WTC11 (cell line): ENCODE measurements at regions not wholly inside any gene's neighbourhood (a gene's known extent, or its start where the extent isn't known, plus 50 kb on each side); places are given as distances from the start of the nearest gene placed in this dataset.

ENCODE experiments used
- ATF2 ChIP-seq: sonication (generic); formaldehyde crosslinking; IDR thresholded peaks from 2 replicates; pipeline ENCODE4 v1.8.1; 2022; ENCODE audit warnings: low read depth, missing genetic modification reagents, borderline replicate concordance
- CBFB ChIP-seq: sonication (generic); formaldehyde crosslinking; IDR thresholded peaks from 2 replicates; pipeline ENCODE4 v1.8.1; 2022; ENCODE audit warnings: mild to moderate bottlenecking, low read depth, missing genetic modification reagents
- EMX1 ChIP-seq: fragments of 250-450 bp; sonication (Bioruptor Pico); IDR thresholded peaks from 2 replicates; pipeline ENCODE4 v1.8.0; 2021; ENCODE audit warnings: mild to moderate bottlenecking
- ESRRA ChIP-seq: sonication (generic); formaldehyde crosslinking; IDR thresholded peaks from 2 replicates; pipeline ENCODE4 v1.8.1; 2022; ENCODE audit warnings: mild to moderate bottlenecking, missing genetic modification reagents, borderline replicate concordance
- MXD4 ChIP-seq: fragments of 250-450 bp; sonication (Bioruptor Pico); IDR thresholded peaks from 2 replicates; pipeline ENCODE4 v1.8.0; 2021; ENCODE audit warnings: mild to moderate bottlenecking, moderate library complexity, borderline replicate concordance
- ZNF219 ChIP-seq: sonication (generic); formaldehyde crosslinking; IDR thresholded peaks from 2 replicates; pipeline ENCODE4 v1.8.0; 2023; ENCODE audit warnings: missing genetic modification reagents, mild to moderate bottlenecking, borderline replicate concordance
- TF ChIP-seq, protein P1 (sequence below): fragments of 200-600 bp; IDR thresholded peaks from 2 replicates; pipeline ENCODE4 v1.8.0; 2022; ENCODE audit warnings: antibody characterized with exemption
- TF ChIP-seq, protein P2 (sequence below): sonication (generic); formaldehyde crosslinking; IDR thresholded peaks from 2 replicates; pipeline ENCODE4 v1.8.1; 2023; ENCODE audit warnings: mild to moderate bottlenecking, missing genetic modification reagents, moderate library complexity

DNA sequence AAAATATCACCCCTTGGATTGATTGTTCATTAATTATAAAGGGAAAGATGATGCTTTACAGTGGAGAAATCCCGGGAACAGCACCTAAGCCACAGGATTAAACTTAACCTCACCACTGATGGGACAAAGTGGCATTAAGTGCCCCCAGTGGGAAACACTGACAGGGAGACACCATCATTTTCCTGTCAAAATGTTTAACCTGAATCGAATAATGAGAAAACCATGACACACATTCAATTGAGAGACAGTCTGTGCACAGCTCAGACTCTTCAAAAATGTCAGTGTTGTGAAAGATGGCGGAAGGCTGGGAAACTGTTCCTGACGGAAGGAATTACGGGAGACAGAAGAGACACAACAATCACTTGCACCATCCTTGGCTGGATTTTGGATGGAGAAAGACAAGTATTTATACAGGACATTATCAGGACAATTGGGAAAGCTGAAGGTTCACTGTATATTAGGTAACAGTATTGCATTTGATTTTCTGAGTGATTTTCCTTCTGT, 111.8 kb upstream of the ASB18 start:
- TF ChIP-seq ESRRA (CRISPR knock-in tag) (no peak), ATF2 (CRISPR knock-in tag) (no peak), CBFB (CRISPR knock-in tag) (no peak), ZNF219 (CRISPR knock-in tag) (no peak), MXD4 (CRISPR knock-in tag) (no peak), EMX1 (CRISPR knock-in tag) (no peak)
- TF ChIP-seq, protein P1, sequence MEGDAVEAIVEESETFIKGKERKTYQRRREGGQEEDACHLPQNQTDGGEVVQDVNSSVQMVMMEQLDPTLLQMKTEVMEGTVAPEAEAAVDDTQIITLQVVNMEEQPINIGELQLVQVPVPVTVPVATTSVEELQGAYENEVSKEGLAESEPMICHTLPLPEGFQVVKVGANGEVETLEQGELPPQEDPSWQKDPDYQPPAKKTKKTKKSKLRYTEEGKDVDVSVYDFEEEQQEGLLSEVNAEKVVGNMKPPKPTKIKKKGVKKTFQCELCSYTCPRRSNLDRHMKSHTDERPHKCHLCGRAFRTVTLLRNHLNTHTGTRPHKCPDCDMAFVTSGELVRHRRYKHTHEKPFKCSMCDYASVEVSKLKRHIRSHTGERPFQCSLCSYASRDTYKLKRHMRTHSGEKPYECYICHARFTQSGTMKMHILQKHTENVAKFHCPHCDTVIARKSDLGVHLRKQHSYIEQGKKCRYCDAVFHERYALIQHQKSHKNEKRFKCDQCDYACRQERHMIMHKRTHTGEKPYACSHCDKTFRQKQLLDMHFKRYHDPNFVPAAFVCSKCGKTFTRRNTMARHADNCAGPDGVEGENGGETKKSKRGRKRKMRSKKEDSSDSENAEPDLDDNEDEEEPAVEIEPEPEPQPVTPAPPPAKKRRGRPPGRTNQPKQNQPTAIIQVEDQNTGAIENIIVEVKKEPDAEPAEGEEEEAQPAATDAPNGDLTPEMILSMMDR = no peak
- TF ChIP-seq, protein P2, sequence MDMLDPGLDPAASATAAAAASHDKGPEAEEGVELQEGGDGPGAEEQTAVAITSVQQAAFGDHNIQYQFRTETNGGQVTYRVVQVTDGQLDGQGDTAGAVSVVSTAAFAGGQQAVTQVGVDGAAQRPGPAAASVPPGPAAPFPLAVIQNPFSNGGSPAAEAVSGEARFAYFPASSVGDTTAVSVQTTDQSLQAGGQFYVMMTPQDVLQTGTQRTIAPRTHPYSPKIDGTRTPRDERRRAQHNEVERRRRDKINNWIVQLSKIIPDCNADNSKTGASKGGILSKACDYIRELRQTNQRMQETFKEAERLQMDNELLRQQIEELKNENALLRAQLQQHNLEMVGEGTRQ (CRISPR knock-in tag) = no peak
